CD4-positive, alpha-beta T cell treated with Interleukin-15 for 4 hours (primary cell): ENCODE measurements at regions not wholly inside any gene's neighbourhood (a gene's known extent, or its start where the extent isn't known, plus 50 kb on each side); places are given as distances from the start of the nearest gene placed in this dataset.
"Not testable (repeated sequence)": the region's sequence is repeated elsewhere in the genome, so short reads cannot be mapped to it uniquely, and the experiment has no call there.

ENCODE experiments used
- DNase-seq: peaks from one replicate; pipeline ENCODE4 v3.0.0-alpha.2; 2020; ENCODE audit warnings: low spot score

- no peak for DNase-seq
Observed at GRCh38 chr13:33550885-33551284, 265.3 kb upstream of the STARD13 start.

- DNase-seq: no peak
Observed at GRCh38 chr13:33554919-33555791, 262.8 kb upstream of the RFC3 start.

- DNase-seq: no peak
Observed at GRCh38 chr13:33556828-33557227, 261.1 kb upstream of the RFC3 start.

GRCh38 chr13:33560726-33561125, 257.2 kb upstream of the RFC3 start:
- no peak for DNase-seq

- DNase-seq: no peak
Observed at GRCh38 chr13:33561627-33562026, 256.3 kb upstream of the RFC3 start.

- DNase-seq: no peak
Observed at GRCh38 chr13:33571618-33572017, 246.3 kb upstream of the RFC3 start.

- DNase-seq: not testable (repeated sequence)
Observed at GRCh38 chr13:33572322-33572721, 245.6 kb upstream of the RFC3 start.

GRCh38 chr13:33575378-33575777, 242.6 kb upstream of the RFC3 start:
- no peak for DNase-seq

GRCh38 chr13:33577007-33577406, 240.9 kb upstream of the RFC3 start:
- DNase-seq: no peak

GRCh38 chr13:33578786-33579185, 239.2 kb upstream of the RFC3 start:
- DNase-seq: no peak

- no peak for DNase-seq
Observed at GRCh38 chr13:33582121-33582520, 235.8 kb upstream of the RFC3 start.

- no peak for DNase-seq
Observed at GRCh38 chr13:33583398-33583797, 234.6 kb upstream of the RFC3 start.

GRCh38 chr13:33590936-33591335, 227.0 kb upstream of the RFC3 start:
- no peak for DNase-seq

- no peak for DNase-seq
Observed at GRCh38 chr13:33606692-33607091, 211.3 kb upstream of the RFC3 start.

- DNase-seq: peak; percentile 67
Observed at GRCh38 chr13:33610438-33611120, 207.4 kb upstream of the RFC3 start.

GRCh38 chr13:33611121-33611805, 206.7 kb upstream of the RFC3 start:
- no peak for DNase-seq

- DNase-seq: no peak
Observed at GRCh38 chr13:33612641-33613638, 205.0 kb upstream of the RFC3 start.

GRCh38 chr13:33615436-33615835, 202.5 kb upstream of the RFC3 start:
- DNase-seq: no peak

- no peak for DNase-seq
Observed at GRCh38 chr13:33616130-33616529, 201.8 kb upstream of the RFC3 start.

- DNase-seq: no peak
Observed at GRCh38 chr13:33617055-33617454, 200.9 kb upstream of the RFC3 start.

GRCh38 chr13:33624253-33624652, 193.7 kb upstream of the RFC3 start:
- DNase-seq: no peak

- no peak for DNase-seq
Observed at GRCh38 chr13:33624740-33625139, 193.2 kb upstream of the RFC3 start.
